H54 (cell line): ENCODE measurements at regions not wholly inside any gene's neighbourhood (a gene's known extent, or its start where the extent isn't known, plus 50 kb on each side); places are given as distances from the start of the nearest gene placed in this dataset.

Source experiments
- DNase-seq: peaks from one replicate; pipeline ENCODE4 v3.0.0; 2011; ENCODE audit warnings: low spot score, mixed read lengths; ENCODE audit not compliant: insufficient read length
- FAIRE-seq: peaks from 3 replicates; lab custom pipeline; 2011; peaks lifted over from hg19 to GRCh38; lab: Jason Lieb, UNC
- POLR2A ChIP-seq: IDR thresholded peaks from 2 replicates; pipeline ENCODE4 v1.6.1; 2011; ENCODE audit warnings: low read depth, mild to moderate bottlenecking, low read length

GRCh38 chr16:26642047-26642664 is 424.6 kb upstream of the C16orf82 start:
- FAIRE-seq (no peak), DNase-seq (no peak)
- TF ChIP-seq POLR2A, result no peak

GRCh38 chr16:26643519-26643918 is 423.2 kb upstream of the C16orf82 start:
- no peak for DNase-seq
- FAIRE-seq, result no peak
- TF ChIP-seq POLR2A, result no peak

- DNase-seq (no peak), FAIRE-seq (no peak)
- no peak for TF ChIP-seq POLR2A
Observed at GRCh38 chr16:26644912-26645543, 421.7 kb upstream of the C16orf82 start.

- TF ChIP-seq POLR2A, result no peak
- peak; percentile 10 for DNase-seq
- FAIRE-seq, result no peak
Observed at GRCh38 chr16:26645614-26646013, 421.1 kb upstream of the C16orf82 start.

- DNase-seq (no peak), FAIRE-seq (no peak)
- no peak for TF ChIP-seq POLR2A
Observed at GRCh38 chr16:26647870-26648269, 418.9 kb upstream of the C16orf82 start.

GRCh38 chr16:26648851-26649250 is 417.9 kb upstream of the C16orf82 start:
- FAIRE-seq (no peak), DNase-seq (no peak)
- TF ChIP-seq POLR2A, result no peak

GRCh38 chr16:26649381-26650045 is 417.2 kb upstream of the C16orf82 start:
- FAIRE-seq (no peak), DNase-seq (no peak)

GRCh38 chr16:26651464-26651863 is 415.3 kb upstream of the C16orf82 start:
- no peak for TF ChIP-seq POLR2A
- DNase-seq (no peak), FAIRE-seq (no peak)

More at GRCh38 chr16:26649381-26650045, 417.2 kb upstream of the C16orf82 start:
- no peak for TF ChIP-seq POLR2A

GRCh38 chr16:26651884-26652283 is 414.8 kb upstream of the C16orf82 start:
- DNase-seq (no peak), FAIRE-seq (no peak)
- TF ChIP-seq POLR2A, result no peak

- no peak for TF ChIP-seq POLR2A
- no peak for DNase-seq
- no peak for FAIRE-seq
Observed at GRCh38 chr16:26658486-26658885, 408.2 kb upstream of the C16orf82 start.

GRCh38 chr16:26658915-26659314 is 407.8 kb upstream of the C16orf82 start:
- no peak for TF ChIP-seq POLR2A
- FAIRE-seq (no peak), DNase-seq (no peak)

- DNase-seq (no peak), FAIRE-seq (no peak)
- TF ChIP-seq POLR2A, result no peak
Observed at GRCh38 chr16:26664086-26664485, 402.6 kb upstream of the C16orf82 start.

GRCh38 chr16:26665166-26665939 is 401.4 kb upstream of the C16orf82 start:
- no peak for TF ChIP-seq POLR2A
- DNase-seq (no peak), FAIRE-seq (no peak)

- no peak for DNase-seq
- FAIRE-seq, result no peak
- no peak for TF ChIP-seq POLR2A
Observed at GRCh38 chr16:26666486-26666885, 400.2 kb upstream of the C16orf82 start.
